22Rv1 (cell line): ENCODE measurements at regions not wholly inside any gene's neighbourhood (a gene's known extent, or its start where the extent isn't known, plus 50 kb on each side); places are given as distances from the start of the nearest gene placed in this dataset.

Source experiments
- ZFX ChIP-seq: fragments of 450-650 bp; IDR thresholded peaks from 2 replicates; pipeline ENCODE4 v1.6.1; 2017; ENCODE audit warnings: antibody characterized with exemption, borderline replicate concordance
- TF ChIP-seq, protein P1 (sequence below): fragments of 450-650 bp; IDR thresholded peaks from 2 replicates; pipeline ENCODE4 v1.5.1; 2017; ENCODE audit warnings: mild to moderate bottlenecking

DNA sequence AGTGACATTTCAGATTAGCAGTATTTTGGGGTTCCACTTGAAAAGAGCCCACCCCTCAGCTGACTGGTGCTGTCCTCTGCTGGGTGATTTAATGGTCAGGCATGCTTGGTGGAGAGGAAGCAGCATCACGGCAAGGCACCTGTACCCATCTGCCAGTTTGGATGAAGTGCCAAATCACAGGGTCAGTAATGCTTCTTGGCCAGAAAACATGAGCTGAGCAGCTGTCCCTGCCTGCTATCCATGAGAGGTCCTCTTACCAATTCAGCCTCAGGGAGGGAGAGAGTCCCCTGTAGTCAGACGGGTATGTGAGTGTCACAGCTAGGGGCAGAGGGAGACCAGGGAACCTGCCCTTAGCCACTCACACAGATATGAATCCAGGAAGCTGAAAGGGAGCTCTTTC lies 137.9 kb downstream of the SEC61B start:
- TF ChIP-seq, protein P1, sequence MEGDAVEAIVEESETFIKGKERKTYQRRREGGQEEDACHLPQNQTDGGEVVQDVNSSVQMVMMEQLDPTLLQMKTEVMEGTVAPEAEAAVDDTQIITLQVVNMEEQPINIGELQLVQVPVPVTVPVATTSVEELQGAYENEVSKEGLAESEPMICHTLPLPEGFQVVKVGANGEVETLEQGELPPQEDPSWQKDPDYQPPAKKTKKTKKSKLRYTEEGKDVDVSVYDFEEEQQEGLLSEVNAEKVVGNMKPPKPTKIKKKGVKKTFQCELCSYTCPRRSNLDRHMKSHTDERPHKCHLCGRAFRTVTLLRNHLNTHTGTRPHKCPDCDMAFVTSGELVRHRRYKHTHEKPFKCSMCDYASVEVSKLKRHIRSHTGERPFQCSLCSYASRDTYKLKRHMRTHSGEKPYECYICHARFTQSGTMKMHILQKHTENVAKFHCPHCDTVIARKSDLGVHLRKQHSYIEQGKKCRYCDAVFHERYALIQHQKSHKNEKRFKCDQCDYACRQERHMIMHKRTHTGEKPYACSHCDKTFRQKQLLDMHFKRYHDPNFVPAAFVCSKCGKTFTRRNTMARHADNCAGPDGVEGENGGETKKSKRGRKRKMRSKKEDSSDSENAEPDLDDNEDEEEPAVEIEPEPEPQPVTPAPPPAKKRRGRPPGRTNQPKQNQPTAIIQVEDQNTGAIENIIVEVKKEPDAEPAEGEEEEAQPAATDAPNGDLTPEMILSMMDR: no peak
- no peak for TF ChIP-seq ZFX
